Upper lobe of left lung (tissue), 4 donors: ENCODE measurements at regions not wholly inside any gene's neighbourhood (a gene's known extent, or its start where the extent isn't known, plus 50 kb on each side); places are given as distances from the start of the nearest gene placed in this dataset.

ENCODE experiments used
- CTCF ChIP-seq, 6 experiments: fragments of 450-650 bp in 4 of 6; fragments of 200-600 bp in 2 of 6; sonication (generic) in 2 of 6; IDR thresholded peaks; one replicate each; pipeline ENCODE4 v1.5.1; 2016 to 2019; ENCODE audit warnings: antibody characterized with exemption in 6 of 6
- EP300 ChIP-seq, 4 donors: sonication (generic); formaldehyde crosslinking; IDR thresholded peaks; one replicate each; pipeline ENCODE4 v1.5.1; 2017; ENCODE audit warnings: antibody characterized with exemption in 4 of 4, control low read depth in 2 of 4
- POLR2A ChIP-seq, 4 donors: fragments of 450-650 bp; IDR thresholded peaks; one replicate each; pipeline ENCODE4 v1.5.1; 2016 to 2017; ENCODE audit warnings: antibody characterized with exemption in 4 of 4, mild to moderate bottlenecking in 2 of 4
- POLR2AphosphoS5 ChIP-seq, 2 donors: sonication (generic); formaldehyde crosslinking; IDR thresholded peaks; one replicate each; pipeline ENCODE4 v1.5.1; 2017; ENCODE audit warnings: antibody characterized with exemption in 2 of 2

- TF ChIP-seq POLR2A (IDR thresholded peaks at IDR 0.05) (no peak), CTCF (IDR thresholded peaks at IDR 0.05) (no peak), POLR2AphosphoS5 (IDR thresholded peaks at IDR 0.05) (no peak), EP300 (IDR thresholded peaks at IDR 0.05) (no peak)
These were observed 119.7 kb upstream of the TMCC3 start for GRCh38 chr12:94769776-94770759.
